ENCODE measurements at regions not wholly inside any gene's neighbourhood (a gene's known extent, or its start where the extent isn't known, plus 50 kb on each side); places are given as distances from the start of the nearest gene placed in this dataset.
"Not testable (repeated sequence)": the region's sequence is repeated elsewhere in the genome, so short reads cannot be mapped to it uniquely, and the experiment has no call there.

- ChIA-PET CTCF (interaction anchor here (1.5 kb wide), 1 partner anchor 39 kb away, joined by 3 read pairs; no protein-coding TSS in a partner anchor), POLR2A (no interaction called here)
Measured at GRCh38 chr5:154654486-154655371, 100.4 kb upstream of the LARP1 start.

GRCh38 chr5:154653764-154654485 is 101.3 kb upstream of the LARP1 start:
- ChIA-PET POLR2A (no interaction called here), CTCF (interaction anchor here (0.5 to 1.5 kb wide), 2 partner anchors 40 to 48 kb away, joined by 3 read pairs; no protein-coding TSS in a partner anchor)

GRCh38 chr5:154653418-154653763 is 101.8 kb upstream of the LARP1 start:
- ChIA-PET POLR2A (no interaction called here), CTCF (interaction anchor here (0.5 to 1.5 kb wide), 3 partner anchors 38 to 48 kb away, joined by 3 read pairs; no protein-coding TSS in a partner anchor)

- ChIA-PET POLR2A (no interaction called here), CTCF (interaction anchor here (0.7 to 1.5 kb wide), 2 partner anchors 38 to 41 kb away, joined by 3 read pairs; no protein-coding TSS in a partner anchor)
Measured at GRCh38 chr5:154652746-154653417, 102.3 kb upstream of the LARP1 start.

GRCh38 chr5:154651795-154652194 is 103.4 kb upstream of the LARP1 start:
- POLR2A ChIA-PET, CTCF ChIA-PET: not testable (repeated sequence)

GRCh38 chr5:154648706-154649105 is 106.5 kb upstream of the LARP1 start:
- POLR2A ChIA-PET = no interaction called here
- CTCF ChIA-PET = no interaction called here

- POLR2A ChIA-PET = no interaction called here
- CTCF ChIA-PET = no interaction called here
Measured at GRCh38 chr5:154648229-154648628, 106.9 kb upstream of the LARP1 start.

- POLR2A ChIA-PET = no interaction called here
- CTCF ChIA-PET = no interaction called here
Measured at GRCh38 chr5:154647761-154648145, 107.4 kb upstream of the LARP1 start.

GRCh38 chr5:154647114-154647760 is 107.9 kb upstream of the LARP1 start:
- ChIA-PET POLR2A (no interaction called here), CTCF (no interaction called here)

GRCh38 chr5:154646745-154647113 is 108.4 kb upstream of the LARP1 start:
- ChIA-PET CTCF (no interaction called here), POLR2A (no interaction called here)

- ChIA-PET POLR2A (no interaction called here), CTCF (interaction anchor here (0.7 kb wide), 1 partner anchor 76 kb away, joined by 4 read pairs; no protein-coding TSS in a partner anchor)
Measured at GRCh38 chr5:154644745-154645411, 110.3 kb upstream of the LARP1 start.

GRCh38 chr5:154642499-154643245 is 112.5 kb upstream of the LARP1 start:
- CTCF ChIA-PET = no interaction called here
- POLR2A ChIA-PET = no interaction called here

- POLR2A ChIA-PET, CTCF ChIA-PET: not testable (repeated sequence)
Measured at GRCh38 chr5:154640213-154640831, 114.9 kb upstream of the LARP1 start.

GRCh38 chr5:154636786-154637185 is 118.4 kb upstream of the LARP1 start:
- POLR2A ChIA-PET = not testable (repeated sequence)

GRCh38 chr5:154636271-154636670 is 118.9 kb upstream of the LARP1 start:
- POLR2A ChIA-PET, CTCF ChIA-PET: not testable (repeated sequence)

More at GRCh38 chr5:154636786-154637185, 118.4 kb upstream of the LARP1 start:
- CTCF ChIA-PET = not testable (repeated sequence)

- POLR2A ChIA-PET = not testable (repeated sequence)
- CTCF ChIA-PET = interaction anchor here (0.7 kb wide), 1 partner anchor 263 kb away, joined by 4 read pairs; no protein-coding TSS in a partner anchor
Measured at GRCh38 chr5:154633744-154634143, 121.4 kb upstream of the LARP1 start.

- ChIA-PET POLR2A (no interaction called here), CTCF (no interaction called here)
Measured at GRCh38 chr5:154631141-154631540, 124.0 kb upstream of the LARP1 start.

GRCh38 chr5:154630410-154630809 is 124.8 kb upstream of the LARP1 start:
- ChIA-PET POLR2A (no interaction called here), CTCF (interaction anchor here (0.8 kb wide), 1 partner anchor 186 kb away, joined by 5 read pairs; no protein-coding TSS in a partner anchor)

All from activated CD8-positive, alpha-beta memory T cell treated with anti-CD3 and anti-CD28 coated beads for 36 hours (primary cell).